HG02759 (cell line): ENCODE measurements at regions not wholly inside any gene's neighbourhood (a gene's known extent, or its start where the extent isn't known, plus 50 kb on each side); places are given as distances from the start of the nearest gene placed in this dataset.
A peak's percentile ranks its signal among the peaks of the same experiment; 100 is the strongest.
"Not testable (repeated sequence)": the region's sequence is repeated elsewhere in the genome, so short reads cannot be mapped to it uniquely, and the experiment has no call there.

Experiments
- ATAC-seq: cut with Tn5 transposase; IDR thresholded peaks from one replicate; pipeline ENCODE4 v1.9.1; 2021; ENCODE audit warnings: mild to moderate bottlenecking, moderate library complexity; ENCODE audit not compliant: unreplicated experiment

DNA sequence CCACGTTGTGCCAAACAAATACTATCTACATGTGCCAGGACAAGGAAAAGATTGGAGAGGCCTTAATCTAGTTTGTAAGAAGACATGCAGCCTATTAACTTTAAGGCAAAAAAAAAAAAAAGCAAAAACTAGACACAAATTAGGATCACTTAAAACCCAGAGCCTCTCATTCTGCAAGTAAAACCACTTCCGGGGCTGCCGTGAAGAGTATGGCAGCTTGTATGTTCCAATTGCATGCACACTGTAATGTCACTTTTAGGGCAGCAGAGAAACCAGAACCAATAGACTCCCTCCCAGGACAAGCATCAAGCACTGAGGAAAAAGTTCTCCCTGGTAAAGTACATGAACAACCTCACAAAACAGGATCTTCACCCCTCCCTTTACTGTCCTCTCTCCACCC is 70.6 kb downstream of the RSL24D1 start:
- ATAC-seq, result no peak

DNA sequence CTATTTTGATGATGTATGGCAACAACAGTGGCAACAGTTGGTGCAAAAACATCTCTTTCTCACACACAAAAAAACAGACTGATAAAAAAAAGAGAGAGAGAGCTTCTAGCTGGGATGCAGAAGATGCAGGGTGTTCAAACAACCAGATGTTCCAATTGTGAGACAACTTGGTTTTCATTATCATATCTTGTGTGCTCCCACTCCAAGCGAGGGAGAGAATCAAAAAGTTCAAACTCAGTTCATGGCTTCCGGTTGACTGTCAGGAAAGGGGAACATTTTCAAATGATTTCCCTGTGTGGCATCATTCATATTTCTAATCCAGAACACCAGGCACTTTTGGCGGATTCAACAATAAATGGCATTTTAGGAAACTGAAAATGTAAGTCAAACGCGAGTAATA is 72.1 kb downstream of the RSL24D1 start:
- no peak for ATAC-seq

DNA sequence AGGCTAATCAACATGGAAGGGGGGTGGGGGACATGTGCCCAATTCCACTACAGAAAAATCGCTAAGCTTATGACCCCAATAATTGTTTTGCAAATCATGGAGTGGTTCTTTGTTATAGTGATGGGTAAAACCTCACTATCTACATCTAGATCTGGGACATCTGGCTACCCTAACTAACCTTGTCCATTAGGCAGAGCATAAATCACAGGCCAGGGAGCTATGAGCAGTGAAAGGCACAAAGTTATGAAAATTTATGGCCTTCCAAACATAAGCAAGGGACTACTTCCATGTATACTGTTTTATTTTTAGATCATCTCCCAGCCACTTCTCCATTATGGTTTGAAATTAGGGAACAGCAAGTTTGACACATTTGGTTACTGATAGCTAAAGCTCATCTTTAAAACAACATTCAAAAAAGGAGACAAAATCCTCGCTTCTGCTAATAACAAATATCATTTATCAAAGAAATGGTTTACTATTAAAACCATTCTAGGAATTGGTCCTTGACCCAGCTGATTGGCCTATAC is 78.3 kb downstream of the RSL24D1 start:
- no peak for ATAC-seq

DNA sequence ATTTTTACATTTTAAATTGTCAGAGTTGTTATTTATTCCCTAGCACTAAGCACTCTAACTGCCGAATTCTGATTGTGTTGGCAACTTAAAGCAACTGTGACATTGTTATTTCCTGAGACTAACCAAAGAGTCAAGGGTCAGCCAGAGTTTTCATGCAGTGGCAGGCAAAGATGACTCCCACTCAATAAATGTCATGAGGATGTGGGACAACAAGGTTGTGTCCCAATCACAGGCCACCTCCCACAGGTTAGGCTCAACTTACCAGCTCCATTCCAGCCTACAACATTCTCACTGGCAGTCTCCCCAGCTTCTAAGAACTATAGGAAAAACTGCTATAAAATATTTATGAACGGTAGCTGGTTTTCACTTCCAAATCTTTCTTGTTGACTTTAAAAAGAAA is 80.1 kb downstream of the RSL24D1 start:
- no peak for ATAC-seq

DNA sequence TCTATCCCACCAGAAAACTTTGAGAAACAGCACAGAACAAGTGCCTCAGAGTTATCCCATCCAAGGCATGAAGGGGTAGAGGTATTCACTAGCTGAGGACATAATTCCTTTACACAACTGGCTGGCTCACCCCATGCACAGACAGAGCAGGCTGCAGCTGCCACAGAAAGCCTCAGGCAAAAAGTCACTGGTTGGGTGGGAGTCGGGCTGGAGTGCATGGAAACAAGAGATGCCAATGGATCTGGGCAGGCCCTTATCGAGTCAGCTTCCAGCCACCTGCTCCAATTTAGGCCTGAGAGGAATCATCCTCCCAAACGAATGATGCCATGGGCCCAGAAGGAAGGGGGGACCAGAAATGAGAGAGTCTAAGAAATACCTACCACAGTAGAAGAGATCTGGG is 83.0 kb downstream of the RSL24D1 start:
- ATAC-seq, result no peak

DNA sequence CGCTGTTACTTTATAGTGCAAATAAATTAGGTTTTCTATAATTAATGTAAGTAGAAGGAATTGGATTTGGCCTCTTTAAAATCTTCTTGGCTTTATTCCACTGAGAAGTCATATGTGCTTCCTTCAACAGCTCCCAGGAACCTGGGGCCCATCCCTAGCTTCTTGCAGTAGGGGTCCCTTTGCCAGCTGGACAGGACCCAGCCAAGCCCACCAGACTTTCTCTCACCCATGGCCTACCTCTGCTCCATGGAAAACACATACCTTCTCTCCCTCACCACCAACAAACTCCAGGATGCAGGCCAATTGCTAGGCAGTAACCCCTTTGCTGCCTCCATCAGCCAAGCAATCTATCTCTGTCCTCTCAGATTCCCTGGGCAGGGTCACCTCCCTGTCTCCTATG is 84.0 kb downstream of the RSL24D1 start:
- ATAC-seq, result no peak

DNA sequence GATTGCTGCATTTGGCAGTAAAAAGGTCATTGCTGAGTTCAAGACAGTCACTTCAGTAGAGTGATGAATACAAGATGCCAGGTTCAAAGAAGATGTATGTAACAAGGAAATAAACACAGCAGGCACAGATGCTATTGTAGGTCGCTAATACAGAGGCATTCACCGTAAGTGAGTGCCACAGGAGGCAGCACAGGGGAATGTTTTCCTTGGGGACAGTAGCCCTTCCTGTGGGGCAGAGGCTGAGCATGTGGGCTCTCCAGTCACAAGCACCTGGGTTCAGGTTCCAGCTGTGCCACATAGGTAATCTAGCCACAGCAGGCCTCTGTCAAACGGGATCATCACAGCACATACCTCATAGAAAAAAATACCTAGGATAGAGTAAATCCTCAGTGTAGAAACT is 86.3 kb downstream of the RSL24D1 start:
- ATAC-seq, result no peak

DNA sequence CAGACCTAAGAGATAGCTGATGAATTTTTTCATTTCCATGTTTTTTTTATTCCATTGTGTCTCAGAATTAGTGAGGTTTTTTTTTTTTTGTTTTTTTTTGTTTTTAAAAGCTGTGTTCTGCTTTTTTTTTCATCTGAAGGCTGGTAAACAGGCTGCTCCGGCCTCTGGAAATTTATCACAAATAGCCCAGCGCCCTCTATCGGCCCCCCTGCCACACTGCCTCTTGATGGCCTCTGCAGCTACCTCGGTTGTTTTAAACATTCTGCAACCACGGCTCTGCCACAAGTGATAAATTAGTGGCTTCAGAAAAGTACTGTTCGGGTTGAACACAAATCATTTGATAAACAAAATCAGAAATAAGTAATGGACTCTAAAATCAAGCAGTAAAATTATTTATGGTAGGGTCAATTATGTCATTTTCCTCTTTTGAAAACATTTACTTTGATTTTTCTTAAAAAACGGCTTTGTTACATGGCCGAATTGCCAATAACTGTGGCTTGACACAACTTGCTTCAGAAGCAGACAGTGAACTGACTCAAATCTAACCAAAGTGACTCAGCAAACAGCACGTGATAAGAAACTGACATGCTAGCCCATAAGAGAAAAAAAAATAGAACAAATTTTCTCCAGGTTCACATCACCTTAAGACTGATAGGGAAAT is 87.8 kb downstream of the RSL24D1 start:
- ATAC-seq, result peak; percentile 82

DNA sequence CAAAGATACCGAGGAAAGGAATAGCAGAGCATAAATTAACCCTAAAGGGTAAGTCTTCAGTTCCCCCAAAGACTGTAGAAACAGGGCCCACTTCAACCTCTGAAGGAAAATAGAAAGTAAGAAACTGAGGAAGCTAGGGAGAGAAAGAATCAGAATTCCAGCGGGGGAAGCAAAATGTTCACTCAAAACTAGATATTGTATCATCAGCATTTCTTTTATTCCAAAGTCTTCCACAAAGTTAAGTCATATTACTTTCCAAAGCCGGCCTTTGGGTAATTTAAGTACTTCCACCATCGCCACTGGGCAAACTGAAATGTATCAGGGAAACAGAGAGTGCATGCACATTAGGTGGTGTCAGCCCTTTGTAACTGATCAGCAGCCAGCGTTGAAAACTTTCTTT is 88.3 kb downstream of the RSL24D1 start:
- no peak for ATAC-seq

DNA sequence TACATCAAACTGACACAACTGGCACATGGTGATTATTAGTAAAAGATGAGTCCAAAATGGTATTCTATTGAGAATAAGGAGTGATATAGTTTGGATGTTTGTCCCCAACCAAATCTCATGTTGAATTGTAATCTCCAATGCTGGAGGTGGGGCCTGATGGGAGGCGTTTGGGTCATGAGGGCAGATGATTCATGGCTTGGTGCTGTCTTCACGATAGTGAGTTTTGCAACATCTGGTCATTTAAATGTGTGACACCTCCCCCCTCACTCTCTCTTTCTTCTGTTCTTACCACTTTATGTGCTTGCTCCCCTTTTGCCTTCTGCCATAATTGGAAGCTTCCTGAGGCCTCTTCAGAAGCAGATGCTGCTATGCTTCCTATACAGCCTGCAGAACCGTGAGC is 90.6 kb downstream of the RSL24D1 start:
- no peak for ATAC-seq

DNA sequence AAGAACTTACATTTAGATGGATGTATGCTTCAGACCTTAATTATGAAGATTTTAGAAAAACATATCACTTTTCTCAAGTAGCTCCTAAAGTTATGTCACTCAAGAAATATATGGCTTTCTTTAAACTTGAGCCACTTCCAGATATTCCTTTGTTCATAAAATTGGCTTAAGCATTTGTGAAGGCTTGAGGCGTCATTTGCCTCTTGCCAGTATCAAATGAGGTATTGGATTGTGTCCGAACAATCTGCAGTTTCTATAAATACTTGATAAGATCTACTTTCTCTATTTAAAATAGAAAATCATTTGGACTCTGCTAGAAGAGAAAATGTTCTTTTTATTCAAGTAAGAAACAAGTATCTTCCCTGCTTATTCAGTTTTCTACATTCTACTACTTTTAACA is 102.6 kb downstream of the RSL24D1 start:
- ATAC-seq, result no peak

DNA sequence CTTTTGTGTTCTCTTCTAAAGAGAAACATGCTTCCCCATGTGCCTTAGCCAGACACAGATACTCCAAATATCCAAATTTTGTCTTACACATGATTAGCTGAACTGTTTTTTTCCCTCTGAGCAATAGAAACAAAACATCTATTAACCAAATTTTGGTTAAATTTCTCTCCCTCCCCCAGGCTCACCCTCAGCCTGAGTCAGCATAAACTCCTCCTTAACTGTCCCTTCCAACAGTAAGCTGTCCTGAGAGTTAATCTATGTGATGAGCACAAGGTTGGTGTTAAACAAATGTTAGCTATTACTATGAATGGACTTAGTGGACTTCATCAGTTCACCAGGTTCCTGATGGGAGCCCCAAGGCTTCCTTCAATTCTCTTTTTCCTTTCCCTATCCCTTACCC is 108.5 kb downstream of the RSL24D1 start:
- ATAC-seq, result no peak

DNA sequence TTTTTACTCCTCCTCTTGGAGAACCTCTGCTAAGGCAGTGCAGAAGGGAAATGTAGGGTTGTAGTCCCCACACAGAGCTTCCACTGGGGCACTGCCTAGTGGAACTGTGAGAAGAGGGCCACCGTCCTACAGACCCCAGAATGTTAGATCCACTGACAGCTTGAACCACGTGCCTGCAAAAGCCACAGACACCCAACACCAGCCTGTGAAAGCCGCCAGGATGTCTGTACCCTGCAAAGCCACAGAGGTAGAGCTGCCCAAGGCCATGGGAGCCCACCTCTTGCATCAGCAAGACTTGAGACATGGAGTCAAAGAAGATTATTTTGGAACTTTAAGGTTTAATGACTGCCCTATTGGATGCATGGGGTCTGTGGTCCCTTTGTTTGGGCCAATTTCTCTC is 112.1 kb downstream of the RSL24D1 start:
- ATAC-seq, result no peak

DNA sequence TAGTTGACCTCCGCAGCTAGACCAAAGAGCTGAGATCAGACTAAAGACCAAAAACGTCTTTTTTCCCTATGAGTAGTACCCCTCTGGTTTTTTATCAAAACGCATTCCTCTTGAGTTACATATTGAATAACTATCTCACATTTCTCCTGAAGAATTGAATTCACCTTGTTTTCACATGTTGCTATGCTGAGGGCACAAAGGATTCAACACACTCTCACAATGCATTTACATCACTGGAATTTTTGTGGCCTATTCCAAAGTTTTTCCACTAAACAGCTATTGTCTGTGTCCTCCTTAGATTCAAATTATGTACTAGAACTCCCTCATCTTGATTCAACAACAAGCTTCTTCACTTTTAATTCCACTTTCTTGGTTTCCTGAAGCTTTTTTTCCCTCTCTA is 112.5 kb downstream of the RSL24D1 start:
- no peak for ATAC-seq

DNA sequence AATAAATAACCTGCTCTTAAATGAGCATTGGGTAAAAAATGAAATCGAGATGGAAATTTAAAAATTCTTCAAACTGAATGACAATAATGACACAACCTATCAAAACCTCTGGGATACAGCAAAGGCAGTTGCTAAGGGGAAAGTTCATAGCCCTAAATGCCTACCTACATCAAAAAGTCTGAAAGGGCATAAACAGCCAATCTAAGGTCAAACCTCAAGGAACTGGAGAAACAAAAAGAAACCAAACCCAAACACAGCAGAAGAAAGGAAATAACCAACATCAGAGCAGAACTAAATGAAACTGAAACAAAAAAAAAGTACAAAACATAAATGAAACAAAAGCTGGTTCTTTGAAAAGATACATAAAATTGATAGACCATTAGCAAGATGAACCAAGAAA is 119.7 kb downstream of the RSL24D1 start:
- not testable (repeated sequence) for ATAC-seq

DNA sequence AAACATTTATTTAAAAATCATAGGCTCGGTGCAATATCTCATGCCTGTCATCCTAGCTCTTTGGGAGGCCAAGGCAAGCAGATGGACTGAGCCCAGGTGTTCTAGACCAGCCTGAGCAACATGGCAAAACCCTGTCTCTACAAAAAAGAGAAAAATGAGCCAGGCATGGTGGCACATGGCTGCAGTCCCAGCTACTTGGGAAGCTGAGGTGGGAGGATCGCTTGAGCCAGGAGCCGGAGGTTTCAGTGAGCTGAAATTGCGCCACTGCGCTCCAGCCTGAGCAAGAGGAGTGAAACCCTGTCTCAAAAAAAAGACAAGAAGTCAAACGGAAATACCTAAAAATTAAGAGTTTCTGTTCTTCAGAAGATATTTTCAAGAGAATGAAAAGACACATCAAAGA is 122.3 kb downstream of the RSL24D1 start:
- no peak for ATAC-seq

DNA sequence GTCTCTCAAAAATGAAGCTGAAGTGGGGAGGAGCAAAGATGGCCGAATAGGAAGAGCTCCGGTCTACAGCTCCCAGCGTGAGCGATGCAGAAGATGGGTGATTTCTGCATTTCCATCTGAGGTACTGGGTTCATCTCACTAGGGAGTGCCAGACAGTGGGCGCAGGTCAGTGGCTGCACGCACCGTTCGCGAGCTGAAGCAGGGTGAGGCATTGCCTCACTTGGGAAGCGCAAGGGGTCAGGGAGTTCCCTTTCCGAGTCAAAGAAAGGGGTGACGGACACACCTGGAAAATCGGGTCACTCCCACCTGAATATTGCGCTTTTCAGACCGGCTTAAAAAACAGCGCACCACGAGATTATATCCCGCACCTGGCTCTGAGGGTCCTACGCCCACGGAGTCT is 132.8 kb downstream of the RSL24D1 start:
- not testable (repeated sequence) for ATAC-seq

DNA sequence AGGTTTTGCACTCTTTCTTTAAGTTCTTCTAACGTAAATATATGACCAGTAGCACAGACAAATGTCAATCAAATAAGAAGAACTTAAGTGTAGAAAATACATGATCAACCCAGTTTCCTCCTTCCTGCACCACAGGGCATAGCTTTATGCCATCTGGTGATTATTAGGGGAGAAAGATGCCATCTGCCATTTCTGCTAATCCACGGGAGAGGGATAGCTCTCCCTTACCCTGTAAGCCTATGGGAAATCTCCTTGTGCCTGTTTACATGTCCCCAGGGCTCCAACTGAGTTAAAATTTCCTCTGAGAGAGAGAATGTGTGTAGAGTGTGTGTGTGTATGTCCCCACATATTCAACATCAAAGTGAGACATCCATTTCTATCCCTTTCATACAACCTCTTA is 135.9 kb downstream of the RSL24D1 start:
- ATAC-seq, result no peak

DNA sequence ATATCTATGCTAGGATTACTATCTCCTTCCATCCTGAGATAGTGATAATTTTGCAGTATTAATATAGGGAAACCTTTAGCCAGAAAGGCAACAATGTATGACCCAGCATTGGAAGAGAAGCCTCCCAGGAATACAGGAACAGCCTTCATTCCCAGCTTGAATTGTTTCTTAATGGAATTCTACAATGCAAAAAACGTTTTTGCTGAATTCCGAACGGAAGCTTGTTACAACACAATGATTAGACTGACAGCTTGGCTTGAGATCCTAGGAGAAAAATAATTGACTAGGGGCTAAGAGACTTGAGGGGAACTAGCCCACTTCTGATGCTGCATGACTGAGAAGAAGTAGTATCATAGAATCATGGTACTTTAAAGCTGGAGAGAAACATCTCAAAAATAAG is 140.2 kb downstream of the RSL24D1 start:
- no peak for ATAC-seq

DNA sequence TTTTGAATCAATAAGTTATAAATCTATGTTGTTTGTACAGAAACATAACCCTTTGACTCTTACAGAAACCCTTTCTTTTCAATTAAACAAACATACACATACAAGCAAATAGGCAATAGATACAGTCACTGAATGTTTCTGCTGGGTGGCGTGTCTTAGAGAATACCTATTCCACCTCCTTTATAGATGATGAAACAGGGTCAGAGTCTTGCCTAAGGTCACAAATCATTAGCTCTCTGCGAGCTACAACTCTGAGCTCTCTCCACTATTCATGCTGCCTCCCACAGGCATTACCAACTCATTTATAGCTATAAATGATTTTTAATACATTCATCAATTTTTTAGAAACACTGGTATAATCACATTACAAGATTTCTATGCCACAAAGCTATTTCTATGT is 152.6 kb downstream of the RSL24D1 start:
- no peak for ATAC-seq

DNA sequence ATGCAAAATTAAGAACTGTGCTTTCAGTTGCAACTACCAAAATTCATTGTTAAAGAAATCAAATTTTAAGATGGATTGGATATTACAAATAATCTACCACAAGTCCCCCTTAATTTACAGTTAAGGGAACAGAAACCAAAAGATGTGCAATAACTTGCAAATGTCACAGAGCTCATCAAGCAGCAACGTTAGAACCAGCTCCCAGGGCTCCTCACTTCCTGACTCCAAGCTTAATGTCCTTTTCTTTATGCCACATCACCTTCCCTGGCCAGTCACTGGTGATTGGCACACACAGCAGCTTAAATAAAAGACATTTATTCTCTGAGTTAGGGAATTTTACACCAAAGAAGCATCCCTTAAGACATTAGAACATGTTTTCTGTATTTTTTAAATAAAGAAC is 159.7 kb downstream of the RSL24D1 start:
- ATAC-seq, result no peak

DNA sequence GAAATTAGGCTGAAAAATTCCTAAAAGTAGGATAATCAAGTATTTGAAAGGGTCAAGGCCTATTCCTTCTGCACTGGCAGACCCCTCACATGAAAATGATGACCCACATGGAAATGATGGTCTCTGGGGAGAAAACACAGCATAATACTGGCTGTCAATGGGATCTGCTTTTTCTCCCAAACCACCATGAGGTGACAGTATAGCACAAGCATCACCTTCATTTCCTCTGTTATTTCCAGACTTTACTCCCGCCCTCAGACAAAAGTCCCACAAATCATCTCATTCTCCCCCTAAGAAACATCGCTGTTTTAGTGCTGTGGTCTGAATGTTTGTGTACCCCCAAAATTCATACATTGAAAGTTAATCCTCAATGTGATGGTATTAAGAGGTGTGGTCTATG is 161.0 kb downstream of the RSL24D1 start:
- no peak for ATAC-seq

DNA sequence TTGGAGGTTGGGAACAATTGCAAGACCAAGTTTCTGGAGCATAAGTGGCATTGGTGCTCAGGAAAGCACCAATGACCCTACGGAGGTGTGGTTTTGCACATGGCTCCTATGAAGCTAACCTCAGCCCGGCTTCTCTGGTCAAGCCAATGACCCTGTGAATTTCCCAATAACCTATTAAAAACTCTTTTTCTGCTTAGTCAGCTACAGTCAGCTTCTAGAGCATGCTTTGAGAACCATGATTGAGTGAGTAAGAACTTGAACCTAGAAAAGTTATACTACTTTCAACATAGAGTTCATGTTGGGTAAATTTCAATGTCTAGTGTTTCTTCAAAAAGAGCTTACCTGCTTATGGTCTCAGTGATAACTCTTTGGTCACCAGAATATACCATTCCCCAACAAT is 163.2 kb downstream of the RSL24D1 start:
- no peak for ATAC-seq
